Prostate gland (tissue), 2 donors: ENCODE measurements at regions not wholly inside any gene's neighbourhood (a gene's known extent, or its start where the extent isn't known, plus 50 kb on each side); places are given as distances from the start of the nearest gene placed in this dataset.

Experiments
- POLR2A ChIP-seq: fragments of 450-650 bp; IDR thresholded peaks from one replicate; pipeline ENCODE4 v1.6.1; 2016; ENCODE audit warnings: antibody characterized with exemption, mild to moderate bottlenecking
- TF ChIP-seq, protein P1 (sequence below), 4 experiments: fragments of 200-600 bp in 2 of 4; fragments of 450-650 bp in 2 of 4; sonication (generic) in 2 of 4; IDR thresholded peaks; 1 replicate in 3 of 4; 2 replicates in 1 of 4; pipeline ENCODE4 v1.5.1; 2016 to 2019; ENCODE audit warnings: antibody characterized with exemption in 4 of 4, mild to moderate bottlenecking in 2 of 4, moderate library complexity in 2 of 4

DNA sequence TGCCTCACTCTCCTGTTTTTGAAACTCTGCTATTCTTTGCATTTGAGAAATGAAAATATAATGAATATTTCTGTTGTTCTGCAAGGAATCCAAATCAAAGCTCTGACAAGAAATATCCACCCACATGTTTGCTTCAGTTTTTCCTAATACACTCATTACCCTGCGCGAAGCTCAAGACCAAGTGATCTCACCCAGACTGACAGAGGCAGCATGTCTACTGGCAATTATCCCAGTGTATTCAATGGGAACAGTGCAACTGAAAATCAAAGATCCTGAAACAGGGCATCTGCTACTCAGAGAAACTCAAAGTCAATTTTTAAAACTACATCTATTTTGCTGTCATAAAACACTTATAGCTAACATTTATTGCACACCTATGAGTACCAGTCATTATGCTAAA is 321.0 kb upstream of the LRRC7 start:
- TF ChIP-seq, protein P1, sequence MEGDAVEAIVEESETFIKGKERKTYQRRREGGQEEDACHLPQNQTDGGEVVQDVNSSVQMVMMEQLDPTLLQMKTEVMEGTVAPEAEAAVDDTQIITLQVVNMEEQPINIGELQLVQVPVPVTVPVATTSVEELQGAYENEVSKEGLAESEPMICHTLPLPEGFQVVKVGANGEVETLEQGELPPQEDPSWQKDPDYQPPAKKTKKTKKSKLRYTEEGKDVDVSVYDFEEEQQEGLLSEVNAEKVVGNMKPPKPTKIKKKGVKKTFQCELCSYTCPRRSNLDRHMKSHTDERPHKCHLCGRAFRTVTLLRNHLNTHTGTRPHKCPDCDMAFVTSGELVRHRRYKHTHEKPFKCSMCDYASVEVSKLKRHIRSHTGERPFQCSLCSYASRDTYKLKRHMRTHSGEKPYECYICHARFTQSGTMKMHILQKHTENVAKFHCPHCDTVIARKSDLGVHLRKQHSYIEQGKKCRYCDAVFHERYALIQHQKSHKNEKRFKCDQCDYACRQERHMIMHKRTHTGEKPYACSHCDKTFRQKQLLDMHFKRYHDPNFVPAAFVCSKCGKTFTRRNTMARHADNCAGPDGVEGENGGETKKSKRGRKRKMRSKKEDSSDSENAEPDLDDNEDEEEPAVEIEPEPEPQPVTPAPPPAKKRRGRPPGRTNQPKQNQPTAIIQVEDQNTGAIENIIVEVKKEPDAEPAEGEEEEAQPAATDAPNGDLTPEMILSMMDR (IDR thresholded peaks at IDR 0.05): no peak
- TF ChIP-seq POLR2A: no peak
